ENCODE measurements at regions not wholly inside any gene's neighbourhood (a gene's known extent, or its start where the extent isn't known, plus 50 kb on each side); places are given as distances from the start of the nearest gene placed in this dataset.
"Not testable (repeated sequence)": the region's sequence is repeated elsewhere in the genome, so short reads cannot be mapped to it uniquely, and the experiment has no call there.

DNA sequence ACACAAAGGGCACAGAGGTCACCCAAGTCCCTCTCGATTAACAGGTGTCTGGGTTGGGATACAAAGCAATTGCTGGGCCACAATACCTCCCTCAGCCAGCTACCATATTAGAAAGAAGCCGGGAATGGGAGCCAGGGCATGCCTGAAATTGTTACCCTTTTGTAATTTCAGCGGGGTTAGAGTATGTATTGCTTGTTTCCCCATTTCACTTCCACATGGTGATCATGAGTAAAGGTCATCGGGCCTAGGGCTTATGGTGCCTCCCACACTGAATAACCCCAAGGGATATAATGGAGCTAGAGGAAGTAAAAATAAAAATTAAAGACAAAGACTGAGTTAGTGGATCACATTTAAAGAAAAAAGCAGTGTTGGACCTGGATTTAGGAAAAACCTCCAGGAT, 437.2 kb upstream of the KLHL29 start:
- DNase-seq: peak; percentile 12

- no peak for DNase-seq
Measured at GRCh38 chr2:22950431-22950830, 434.5 kb upstream of the KLHL29 start.

- DNase-seq: no peak
Measured at GRCh38 chr2:22952656-22953225, 432.2 kb upstream of the KLHL29 start.

DNA sequence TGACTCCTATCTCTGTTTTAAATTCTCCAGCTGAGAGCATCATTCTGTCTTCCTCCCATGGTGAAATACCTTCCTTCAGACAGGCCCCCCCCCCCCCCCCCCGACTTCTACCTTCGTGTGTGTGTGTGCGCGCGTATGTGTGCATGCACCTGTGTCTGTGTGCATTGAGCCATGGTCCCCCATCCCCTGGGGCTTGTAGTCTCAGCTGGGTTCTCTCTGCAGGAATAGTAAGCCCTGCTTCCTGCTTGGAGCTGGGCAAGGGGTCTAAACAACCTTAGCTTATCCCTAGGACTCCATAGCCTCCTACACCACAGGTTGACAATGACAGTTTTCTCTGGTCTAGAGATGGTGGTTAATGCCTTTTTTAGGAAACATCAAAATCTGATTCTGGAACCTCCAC, 427.5 kb upstream of the KLHL29 start:
- DNase-seq: no peak

- no peak for DNase-seq
Measured at GRCh38 chr2:22958308-22958707, 426.7 kb upstream of the KLHL29 start.

GRCh38 chr2:22967756-22968155, 417.2 kb upstream of the KLHL29 start:
- no peak for DNase-seq

- no peak for DNase-seq
Measured at GRCh38 chr2:22970284-22970975, 414.5 kb upstream of the KLHL29 start.

GRCh38 chr2:22970991-22971390, 414.0 kb upstream of the KLHL29 start:
- no peak for DNase-seq

- no peak for DNase-seq
Measured at GRCh38 chr2:22981785-22982184, 403.2 kb upstream of the KLHL29 start.

- not testable (repeated sequence) for DNase-seq
Measured at GRCh38 chr2:22984152-22984551, 400.8 kb upstream of the KLHL29 start.

- DNase-seq: no peak
Measured at GRCh38 chr2:22990246-22990645, 394.7 kb upstream of the KLHL29 start.

GRCh38 chr2:22991844-22992243, 393.1 kb upstream of the KLHL29 start:
- no peak for DNase-seq

GRCh38 chr2:22992441-22992840, 392.5 kb upstream of the KLHL29 start:
- no peak for DNase-seq

DNA sequence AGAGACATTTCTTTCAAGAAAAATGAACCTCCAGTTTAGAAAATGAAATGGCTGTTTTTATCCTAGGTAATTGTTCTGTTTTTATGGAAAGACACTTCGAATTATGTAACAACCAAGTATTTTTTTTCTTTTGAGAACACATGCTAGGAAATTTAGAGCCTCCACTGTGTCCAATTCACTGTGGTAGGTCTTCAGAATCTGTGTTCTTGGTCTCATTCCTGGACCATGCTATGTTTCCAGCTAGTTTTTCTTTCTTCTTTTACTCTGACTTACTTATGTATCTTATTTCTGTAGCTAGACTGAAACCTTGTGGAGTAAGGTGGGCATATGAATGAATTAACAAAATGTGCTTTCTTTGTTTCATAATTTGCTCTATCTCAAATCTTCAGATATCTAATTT, 391.7 kb upstream of the KLHL29 start:
- DNase-seq: no peak

DNA sequence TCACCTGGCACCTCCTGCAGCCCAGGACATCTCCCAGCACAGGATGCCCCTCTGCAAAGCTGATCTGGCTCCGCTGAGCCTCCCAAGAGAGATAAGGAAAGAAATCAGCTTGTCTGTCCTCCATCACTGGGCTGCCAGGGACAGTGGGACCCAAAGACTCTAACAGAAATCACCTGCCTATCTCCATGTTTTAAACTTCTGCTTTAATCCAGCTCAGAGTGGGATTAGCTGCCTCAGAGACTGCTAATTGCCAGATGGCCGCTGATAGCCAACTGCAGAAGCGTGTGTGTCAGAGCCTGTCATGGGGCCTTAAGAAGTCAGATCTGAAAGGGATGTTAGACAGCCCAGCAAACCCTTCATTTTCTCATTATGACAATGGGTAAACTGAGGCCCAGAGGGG, 389.4 kb upstream of the KLHL29 start:
- DNase-seq: no peak

GRCh38 chr2:22996911-22997310, 388.1 kb upstream of the KLHL29 start:
- DNase-seq: no peak

GRCh38 chr2:22998359-22998758, 386.6 kb upstream of the KLHL29 start:
- no peak for DNase-seq

DNA sequence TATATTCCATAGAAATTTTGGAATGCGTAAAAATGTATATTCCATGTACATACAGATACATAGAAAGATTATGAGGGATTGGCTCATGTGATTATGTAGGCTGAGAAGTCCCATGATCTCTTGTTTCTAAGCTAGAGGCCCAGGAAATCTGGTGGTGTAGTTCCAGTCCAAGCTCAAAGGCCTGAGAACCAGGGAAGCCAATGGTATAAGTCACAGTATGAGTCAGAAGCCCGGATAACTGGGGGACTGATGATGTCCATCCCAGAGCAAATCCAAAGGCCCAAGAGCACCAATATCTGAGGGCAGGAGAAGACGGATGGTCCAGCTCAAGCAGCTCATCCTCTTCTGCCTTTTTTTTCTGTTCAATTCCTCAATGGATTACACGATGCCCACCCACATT, 385.0 kb upstream of the KLHL29 start:
- DNase-seq: no peak

- no peak for DNase-seq
Measured at GRCh38 chr2:23002234-23002633, 382.7 kb upstream of the KLHL29 start.

DNA sequence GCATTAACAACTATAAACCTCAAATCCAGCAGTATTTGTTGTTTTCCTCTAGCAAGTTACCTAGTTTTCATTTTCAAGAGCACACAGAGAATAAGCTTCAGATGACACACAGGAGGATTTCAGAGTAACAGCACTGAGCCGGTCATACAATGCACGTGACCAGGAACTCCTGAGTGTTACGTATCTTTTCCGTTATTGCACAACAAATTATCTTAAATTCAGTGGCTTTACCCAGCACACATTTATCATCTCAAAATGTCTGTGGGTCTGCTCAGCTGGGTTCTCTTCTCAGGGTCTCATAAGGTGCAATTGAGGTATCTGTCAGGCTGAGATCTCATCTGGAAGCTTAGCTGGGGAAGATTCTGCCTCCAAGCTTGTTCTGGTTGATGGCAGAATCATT, 379.5 kb upstream of the KLHL29 start:
- no peak for DNase-seq

DNA sequence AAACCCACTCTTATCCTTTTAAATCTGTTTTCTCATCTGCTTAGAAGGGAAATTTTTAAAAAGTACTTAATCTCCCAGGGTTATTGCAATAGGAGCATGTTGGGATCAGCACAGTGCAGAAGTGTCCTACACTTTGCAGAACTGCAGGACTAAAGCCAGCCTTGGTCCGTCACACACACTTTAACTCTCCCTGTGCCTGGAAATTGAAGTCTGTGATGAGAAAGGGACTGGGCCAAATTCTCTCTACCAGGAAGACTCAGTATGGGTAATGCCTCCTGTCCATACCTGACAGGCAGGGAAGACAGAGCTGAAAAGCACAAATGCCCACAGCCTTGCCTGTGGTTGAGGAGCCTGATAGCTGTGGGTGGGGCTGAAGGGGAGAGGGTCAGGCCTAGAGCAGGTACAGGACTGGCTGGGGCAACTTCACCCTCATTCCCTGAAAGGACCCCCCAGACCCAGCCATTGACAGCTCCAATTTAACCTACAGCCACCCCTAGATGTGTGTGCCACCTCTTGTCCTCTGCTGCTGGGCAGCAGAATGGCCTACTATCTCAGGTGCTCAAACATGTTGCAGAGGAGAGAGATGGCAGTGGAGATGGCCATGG, 377.2 kb upstream of the KLHL29 start:
- DNase-seq: no peak

- no peak for DNase-seq
Measured at GRCh38 chr2:23008440-23008839, 376.5 kb upstream of the KLHL29 start.

DNA sequence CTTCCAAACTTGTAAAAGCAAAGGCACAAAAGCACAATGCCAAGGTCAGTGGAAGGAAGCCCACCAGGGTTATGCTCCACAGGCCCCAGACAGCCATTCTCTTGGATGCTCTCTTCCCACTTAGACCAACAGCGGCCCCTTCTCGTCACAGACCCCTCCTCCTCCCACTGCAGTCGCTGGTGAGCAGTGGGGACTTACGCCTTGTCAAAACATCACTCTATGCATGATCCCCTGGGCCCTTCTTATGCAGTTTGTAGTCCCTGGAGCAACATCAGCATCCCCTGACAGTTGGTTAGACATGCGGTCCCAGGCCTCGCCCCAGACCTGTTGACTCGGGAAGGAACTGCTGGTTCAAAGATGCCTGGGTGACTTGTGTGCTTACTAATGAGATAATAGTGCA, 376.0 kb upstream of the KLHL29 start:
- no peak for DNase-seq

DNA sequence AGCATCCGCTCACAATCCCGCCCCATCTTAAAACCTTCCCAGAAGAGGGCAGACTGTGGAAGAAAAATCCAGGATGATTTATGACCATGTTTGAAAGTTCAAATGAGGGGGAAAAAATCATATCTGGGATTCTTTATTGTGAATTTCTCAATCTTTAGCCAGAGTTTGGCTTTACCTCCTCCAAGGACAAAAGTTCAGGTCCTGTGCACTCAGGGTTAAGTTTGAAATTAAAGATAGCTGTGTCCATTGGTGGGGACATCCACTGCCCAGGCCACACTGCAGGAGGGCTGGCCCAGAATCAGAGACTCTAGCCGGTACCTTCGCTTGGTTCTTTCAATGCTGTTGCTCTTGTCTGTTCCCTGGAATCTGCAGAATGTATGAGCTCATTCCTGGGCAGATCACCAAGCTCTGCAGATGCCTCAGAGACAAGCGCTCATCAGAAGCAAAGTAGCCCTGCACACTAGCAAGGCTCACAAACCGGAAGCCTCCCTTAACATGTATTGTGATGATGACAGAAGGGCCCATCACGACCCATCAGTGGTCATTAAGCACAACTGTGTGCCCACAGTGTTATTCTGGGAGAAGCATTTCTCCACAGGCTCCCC, 375.3 kb upstream of the KLHL29 start:
- DNase-seq: no peak
